BLaER1 (cell line): ENCODE measurements at regions not wholly inside any gene's neighbourhood (a gene's known extent, or its start where the extent isn't known, plus 50 kb on each side); places are given as distances from the start of the nearest gene placed in this dataset.

Experiments
- H3K27ac ChIP-seq: shearing (Covaris generic); formaldehyde crosslinking; 2 replicates; pipeline ENCODE4 v1.8.1; 2022
- H3K27me3 ChIP-seq: shearing (Covaris generic); formaldehyde crosslinking; 2 replicates; pipeline ENCODE4 v1.8.1; 2022
- H3K36me3 ChIP-seq: shearing (Covaris generic); formaldehyde crosslinking; 2 replicates; pipeline ENCODE4 v1.8.1; 2022
- H3K4me1 ChIP-seq: shearing (Covaris generic); formaldehyde crosslinking; 2 replicates; pipeline ENCODE4 v1.8.1; 2022
- H3K4me2 ChIP-seq: shearing (Covaris generic); formaldehyde crosslinking; 2 replicates; pipeline ENCODE4 v1.8.1; 2022
- H3K4me3 ChIP-seq: shearing (Covaris generic); formaldehyde crosslinking; 2 replicates; pipeline ENCODE4 v1.8.1; 2022
- H3K9ac ChIP-seq: shearing (Covaris generic); formaldehyde crosslinking; 2 replicates; pipeline ENCODE4 v1.8.1; 2022
- H3K9me3 ChIP-seq: shearing (Covaris generic); formaldehyde crosslinking; 2 replicates; pipeline ENCODE4 v1.8.1; 2022
- H4K20me1 ChIP-seq: shearing (Covaris generic); formaldehyde crosslinking; 2 replicates; pipeline ENCODE4 v1.8.1; 2022
- Cebpa-rat ChIP-seq: shearing (Covaris generic); IDR thresholded peaks from 2 replicates; pipeline ENCODE4 v1.8.1; 2022

DNA sequence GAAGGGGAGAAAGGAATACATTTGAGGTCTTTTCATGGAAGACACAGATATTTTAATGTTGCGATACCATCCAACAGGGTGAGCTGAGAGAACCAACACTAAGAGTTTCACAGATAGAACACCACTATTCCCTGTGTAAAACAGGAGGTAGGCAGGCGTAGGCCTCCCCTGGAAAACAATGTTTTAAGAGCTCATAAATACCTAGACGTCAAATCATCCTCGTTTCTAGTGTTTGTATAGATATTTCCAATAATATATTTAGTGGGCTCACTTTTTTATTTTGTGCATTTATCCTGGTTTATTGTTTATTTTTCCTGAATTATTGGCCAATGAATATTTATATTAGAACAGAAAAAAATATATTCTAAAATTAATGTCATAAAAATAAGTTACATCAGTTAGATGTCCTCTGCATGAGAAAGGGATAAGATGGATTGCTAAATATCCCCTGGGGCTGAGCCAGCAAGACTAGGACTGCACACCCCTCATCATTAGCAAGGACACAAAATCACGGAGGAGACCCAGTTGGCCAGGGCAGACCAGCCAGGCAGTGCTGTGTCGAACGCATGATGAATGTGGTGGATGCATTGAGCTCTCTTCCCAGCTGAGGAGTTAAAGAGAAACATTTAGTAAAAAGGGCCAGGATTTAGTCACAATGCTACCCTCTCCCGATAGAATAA, 380.5 kb downstream of the C6orf118 start:
- Histone ChIP-seq H3K4me1 (no peaks in the 10 kb centered on the region), H3K4me3 (no peak overlapping the region), H4K20me1 (no peaks in the 10 kb centered on the region), H3K4me2 (no peak overlapping the region), H3K27me3 (no peaks in the 10 kb centered on the region), H3K9ac (no peak overlapping the region), H3K36me3 (no peaks in the 10 kb centered on the region), H3K9me3 (no peaks in the 10 kb centered on the region; the same call in 1 of the 2 replicates), H3K27ac (no peak overlapping the region)
- no peak for TF ChIP-seq Cebpa-rat

DNA sequence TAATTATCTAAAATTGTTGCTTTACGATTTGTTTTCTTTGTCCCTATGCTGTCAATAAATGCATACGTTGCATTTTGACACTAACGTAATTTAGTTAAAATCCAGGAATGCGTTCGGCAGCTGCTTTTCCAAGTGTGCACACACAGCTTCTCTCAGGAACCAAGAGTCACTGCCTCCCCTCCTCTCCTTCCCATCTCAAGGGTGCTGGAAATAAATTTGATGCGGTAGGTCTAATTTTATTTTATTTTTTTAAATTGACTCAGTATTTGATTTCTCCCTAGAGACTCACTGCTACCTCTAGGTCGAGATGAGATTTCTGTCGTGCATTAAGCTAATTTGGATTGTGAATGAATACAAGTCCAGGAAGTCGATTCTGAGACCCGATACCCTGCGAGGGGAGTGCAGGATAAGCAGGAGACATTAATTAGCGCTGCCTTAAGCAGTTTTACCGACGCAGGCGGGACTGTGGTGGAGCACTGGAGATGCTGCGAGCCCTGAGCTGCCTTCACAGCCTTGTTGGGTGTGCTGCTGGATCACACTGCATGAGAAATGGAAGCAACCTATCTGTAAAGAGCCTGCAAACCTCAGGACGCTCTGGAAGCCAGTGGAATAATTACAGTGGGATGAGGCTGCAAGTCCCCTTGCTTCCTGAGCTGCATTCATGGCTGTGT, 381.2 kb downstream of the C6orf118 start:
- no peaks in the 10 kb centered on the region for H3K4me1 ChIP-seq
- no peak overlapping the region for H3K4me3 ChIP-seq
- no peak overlapping the region for H3K4me2 ChIP-seq
- H3K27ac ChIP-seq = no peak overlapping the region
- H3K9me3 ChIP-seq = no peaks in the 10 kb centered on the region; the same call in 1 of the 2 replicates
- no peak overlapping the region for H3K9ac ChIP-seq
- H4K20me1 ChIP-seq = no peaks in the 10 kb centered on the region
- no peaks in the 10 kb centered on the region for H3K36me3 ChIP-seq
- no peak for TF ChIP-seq Cebpa-rat
- H3K27me3 ChIP-seq = no peaks in the 10 kb centered on the region

DNA sequence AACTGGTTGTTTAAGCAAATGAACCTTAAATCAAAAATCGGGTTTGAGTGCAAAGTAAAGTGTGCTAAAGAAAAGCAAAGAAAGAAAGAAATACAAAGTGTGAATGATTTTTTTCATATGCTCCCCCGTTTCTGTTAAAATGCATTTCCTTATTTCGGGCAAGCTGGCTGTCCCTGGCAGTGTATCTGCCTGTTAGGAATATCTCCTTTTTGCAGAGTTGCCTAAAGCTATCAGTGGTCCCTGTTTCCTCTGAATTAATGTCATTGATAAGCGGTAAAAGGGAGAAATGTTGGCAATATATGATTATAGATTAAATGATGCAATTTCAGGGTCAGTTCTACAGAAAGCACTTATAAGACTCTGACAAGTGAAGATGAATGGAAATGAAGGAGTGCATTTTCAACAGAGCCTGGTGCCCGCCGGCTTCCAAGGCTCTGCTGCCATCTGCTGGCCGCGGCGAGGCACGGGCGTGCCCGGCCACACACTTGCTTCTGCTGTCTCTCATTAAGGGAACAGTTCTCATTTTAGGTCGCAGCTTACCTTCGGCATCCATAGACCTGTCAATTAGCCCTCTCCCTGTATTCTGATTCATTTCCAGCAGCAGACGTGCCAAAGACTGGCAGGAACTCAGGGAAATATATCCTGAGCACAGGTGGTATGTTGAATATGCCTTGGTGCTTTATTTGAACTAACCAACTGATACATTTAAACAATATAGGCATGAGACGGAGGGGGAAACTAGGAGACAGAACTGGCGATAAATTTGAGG, 381.9 kb downstream of the C6orf118 start:
- Histone ChIP-seq H3K4me3 (no peak overlapping the region), H4K20me1 (no peaks in the 10 kb centered on the region), H3K27ac (no peak overlapping the region), H3K9me3 (no peaks in the 10 kb centered on the region), H3K9ac (no peak overlapping the region), H3K4me2 (no peak overlapping the region), H3K27me3 (no peaks in the 10 kb centered on the region), H3K36me3 (no peaks in the 10 kb centered on the region), H3K4me1 (no peaks in the 10 kb centered on the region)
- no peak for TF ChIP-seq Cebpa-rat

GRCh38 chr6:164926686-164927085, 382.7 kb downstream of the C6orf118 start:
- no peaks in the 10 kb centered on the region for H4K20me1 ChIP-seq

DNA sequence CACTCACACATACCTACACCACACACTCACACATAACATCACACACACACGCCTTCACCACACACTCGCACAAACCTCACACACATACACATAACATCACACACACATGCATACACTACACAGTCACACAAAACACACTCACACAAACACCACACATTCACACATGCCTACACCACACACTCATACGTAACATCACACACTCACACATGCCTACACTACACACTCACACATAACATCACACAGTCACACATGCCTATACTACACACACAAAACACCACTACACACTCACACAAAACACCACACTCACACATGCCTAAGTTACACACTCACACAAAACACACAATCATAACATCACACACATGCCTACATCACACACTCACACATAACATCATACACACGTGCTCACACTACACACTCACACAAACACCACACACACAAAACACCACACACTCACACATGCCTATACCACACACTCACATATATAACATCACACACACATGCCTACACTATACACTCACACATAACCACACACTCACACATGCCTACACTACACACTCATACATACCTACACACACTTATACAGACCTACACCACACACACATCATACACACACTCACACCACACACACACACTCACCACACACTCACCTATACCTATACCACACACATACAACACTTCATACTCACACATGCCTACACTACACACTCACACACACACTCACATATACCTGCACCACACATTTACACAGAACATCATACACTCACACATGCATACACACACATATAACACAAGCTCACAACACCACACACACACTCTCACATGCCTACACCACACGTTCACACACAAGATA, 383.5 kb downstream of the C6orf118 start:
- TF ChIP-seq Cebpa-rat = no peak
- Histone ChIP-seq H3K9ac (no peak overlapping the region), H4K20me1 (no peaks in the 10 kb centered on the region), H3K9me3 (no peaks in the 10 kb centered on the region), H3K27me3 (no peaks in the 10 kb centered on the region), H3K27ac (no peak overlapping the region), H3K4me1 (no peaks in the 10 kb centered on the region), H3K36me3 (no peaks in the 10 kb centered on the region), H3K4me3 (no peak overlapping the region), H3K4me2 (no peak overlapping the region)

More at GRCh38 chr6:164926686-164927085, 382.7 kb downstream of the C6orf118 start:
- no peak overlapping the region for H3K4me3 ChIP-seq
- H3K27me3 ChIP-seq = no peaks in the 10 kb centered on the region
- no peak overlapping the region for H3K27ac ChIP-seq
- no peak for TF ChIP-seq Cebpa-rat
- H3K9ac ChIP-seq = no peak overlapping the region
- no peaks in the 10 kb centered on the region for H3K4me1 ChIP-seq
- no peaks in the 10 kb centered on the region for H3K36me3 ChIP-seq
- no peaks in the 10 kb centered on the region for H3K9me3 ChIP-seq
- no peak overlapping the region for H3K4me2 ChIP-seq

DNA sequence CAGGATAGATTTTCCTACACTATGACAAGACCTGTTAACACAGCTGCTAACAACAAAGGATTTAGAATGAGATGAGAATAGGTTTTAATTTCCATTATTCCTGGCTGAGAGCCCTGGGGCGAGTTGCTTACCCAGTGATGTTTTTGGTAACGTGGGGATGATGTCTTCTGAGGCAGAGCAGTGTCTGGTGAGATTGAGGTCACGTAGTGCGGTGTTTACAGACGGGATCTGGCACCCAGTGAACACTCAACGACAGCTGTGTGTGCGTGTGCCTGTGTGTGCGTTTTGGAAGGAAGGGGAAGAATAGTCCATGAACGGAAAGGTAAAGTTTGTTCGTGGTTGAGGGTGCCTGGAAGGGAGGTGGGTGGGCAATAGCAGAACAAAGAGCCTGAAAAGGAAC, 384.7 kb downstream of the C6orf118 start:
- Histone ChIP-seq H3K9ac (no peak overlapping the region), H3K4me1 (no peaks in the 10 kb centered on the region), H4K20me1 (no peaks in the 10 kb centered on the region), H3K9me3 (no peaks in the 10 kb centered on the region), H3K36me3 (no peaks in the 10 kb centered on the region), H3K4me3 (no peak overlapping the region), H3K27me3 (no peaks in the 10 kb centered on the region), H3K27ac (no peak overlapping the region), H3K4me2 (no peak overlapping the region)
- no peak for TF ChIP-seq Cebpa-rat

- Histone ChIP-seq H4K20me1 (no peaks in the 10 kb centered on the region), H3K27me3 (no peaks in the 10 kb centered on the region), H3K9me3 (peaks cover 23% of the 10 kb centered on the region), H3K4me1 (no peaks in the 10 kb centered on the region), H3K27ac (no peak overlapping the region), H3K4me2 (no peak overlapping the region), H3K36me3 (no peaks in the 10 kb centered on the region), H3K9ac (no peak overlapping the region), H3K4me3 (no peak overlapping the region)
- no peak for TF ChIP-seq Cebpa-rat
Observed at GRCh38 chr6:164917211-164917610, 392.2 kb downstream of the C6orf118 start.

DNA sequence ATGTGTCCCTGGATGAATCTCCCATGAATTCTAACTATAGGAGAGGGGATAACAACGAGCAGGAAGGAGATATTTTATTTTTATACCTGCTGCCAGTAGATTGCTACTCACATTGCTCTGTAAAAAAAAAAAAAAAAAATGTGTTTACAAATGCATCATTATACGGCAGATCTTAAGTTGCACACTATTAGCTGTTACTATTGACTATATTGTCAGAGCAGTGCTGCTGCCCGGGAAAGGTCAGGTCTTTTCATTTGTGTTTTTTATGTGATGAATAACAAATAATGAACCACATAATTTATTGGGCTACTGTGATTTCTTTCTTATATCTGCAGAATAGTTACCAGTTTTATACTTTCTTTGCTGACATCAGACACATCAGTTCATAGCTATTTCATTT, 393.3 kb downstream of the C6orf118 start:
- peaks cover 23% of the 10 kb centered on the region for H3K9me3 ChIP-seq
- no peaks in the 10 kb centered on the region for H3K4me1 ChIP-seq
- H3K9ac ChIP-seq = no peak overlapping the region
- H4K20me1 ChIP-seq = no peaks in the 10 kb centered on the region
- no peaks in the 10 kb centered on the region for H3K36me3 ChIP-seq
- no peak overlapping the region for H3K4me3 ChIP-seq
- no peak for TF ChIP-seq Cebpa-rat
- H3K27ac ChIP-seq = no peak overlapping the region
- H3K4me2 ChIP-seq = no peak overlapping the region
- H3K27me3 ChIP-seq = no peaks in the 10 kb centered on the region

- H3K9me3 ChIP-seq = 0 out of 2 replicates have a peak, but pooled peaks cover 6% of the 10 kb centered on the region
- H4K20me1 ChIP-seq = no peaks in the 10 kb centered on the region
- H3K4me3 ChIP-seq = no peak overlapping the region
- no peak overlapping the region for H3K9ac ChIP-seq
- no peaks in the 10 kb centered on the region for H3K4me1 ChIP-seq
- no peak for TF ChIP-seq Cebpa-rat
- no peak overlapping the region for H3K27ac ChIP-seq
- no peak overlapping the region for H3K4me2 ChIP-seq
- H3K36me3 ChIP-seq = no peaks in the 10 kb centered on the region
- no peaks in the 10 kb centered on the region for H3K27me3 ChIP-seq
Observed at GRCh38 chr6:164911873-164912580, 397.4 kb downstream of the C6orf118 start.
